ENCODE measurements at regions not wholly inside any gene's neighbourhood (a gene's known extent, or its start where the extent isn't known, plus 50 kb on each side); places are given as distances from the start of the nearest gene placed in this dataset.

DNA sequence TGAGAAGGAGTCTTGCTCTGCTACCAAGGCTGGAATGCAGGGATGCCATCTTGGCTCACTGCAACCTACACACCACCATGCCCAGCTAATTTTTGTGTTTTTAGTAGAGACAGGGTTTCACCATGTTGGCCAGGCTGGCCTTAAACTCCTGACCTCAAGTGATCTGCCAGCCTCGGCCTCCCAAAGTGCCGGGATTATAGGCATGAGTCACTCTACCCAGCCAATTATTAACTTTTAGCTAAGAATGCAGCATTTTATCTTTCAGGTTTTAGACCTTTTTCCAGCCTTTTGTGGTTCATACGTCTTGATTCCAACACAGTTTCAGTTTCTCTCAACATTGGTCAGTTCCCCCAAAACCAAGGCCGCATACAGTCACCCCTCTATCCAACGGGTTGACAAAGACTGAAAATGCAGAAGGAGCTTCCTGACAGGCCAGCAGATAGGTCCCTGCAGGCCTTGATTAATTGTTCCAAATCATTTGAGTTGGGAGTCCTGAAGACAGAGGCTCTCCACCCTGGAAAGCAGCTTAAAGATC lies 262.2 kb upstream of the KLHL29 start:
- in situ Hi-C loops (cut with MboI; ENCODE audit: low sequenced_read_pairs) = no loop called here

DNA sequence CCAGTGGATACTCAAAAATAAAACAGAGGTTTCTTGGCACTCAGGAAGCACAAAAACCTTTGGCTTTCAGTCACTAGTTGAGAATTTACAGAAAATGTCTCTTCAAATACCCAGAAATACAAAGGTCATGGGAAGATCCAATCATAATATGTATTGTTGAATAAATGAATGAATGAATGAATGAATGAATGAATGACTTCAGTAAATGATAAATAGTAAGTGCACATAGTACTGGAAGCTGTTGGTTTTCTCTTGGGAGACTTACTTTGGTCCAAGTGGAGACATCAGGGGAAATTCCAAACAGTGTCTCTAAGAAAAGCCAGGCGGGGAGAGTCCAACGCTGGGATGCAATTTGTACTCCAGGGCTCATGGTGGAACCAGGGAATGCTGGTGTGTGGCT lies 261.3 kb upstream of the KLHL29 start:
- in situ Hi-C loops (cut with MboI; ENCODE audit: low sequenced_read_pairs) = no loop called here

DNA sequence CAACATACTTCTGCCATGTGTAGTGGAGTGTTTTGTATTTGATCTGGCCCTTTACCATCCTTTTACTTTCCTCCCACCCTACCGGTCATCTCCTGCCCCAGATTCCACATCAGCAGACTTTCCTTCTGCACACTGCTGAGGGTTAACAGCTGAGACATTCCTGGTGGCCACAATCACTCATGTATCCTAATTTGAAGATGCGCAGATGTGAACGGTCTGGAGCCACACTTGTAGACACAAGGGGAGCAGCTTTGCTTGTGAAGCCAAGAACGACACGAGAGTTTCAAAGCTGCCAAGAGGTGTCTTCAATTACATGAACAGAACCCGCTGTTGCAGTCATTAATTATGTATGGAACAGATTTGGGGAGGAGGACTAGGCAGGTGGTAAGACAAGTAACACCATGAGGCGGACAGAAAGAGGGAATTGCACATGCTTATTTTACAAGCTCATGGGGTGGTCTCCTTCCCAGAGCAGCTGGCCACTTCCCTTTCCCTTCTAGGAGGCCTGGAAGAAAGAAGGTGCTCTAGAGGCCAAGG lies 260.7 kb upstream of the KLHL29 start:
- in situ Hi-C loops (cut with MboI; ENCODE audit: low sequenced_read_pairs) = no loop called here

DNA sequence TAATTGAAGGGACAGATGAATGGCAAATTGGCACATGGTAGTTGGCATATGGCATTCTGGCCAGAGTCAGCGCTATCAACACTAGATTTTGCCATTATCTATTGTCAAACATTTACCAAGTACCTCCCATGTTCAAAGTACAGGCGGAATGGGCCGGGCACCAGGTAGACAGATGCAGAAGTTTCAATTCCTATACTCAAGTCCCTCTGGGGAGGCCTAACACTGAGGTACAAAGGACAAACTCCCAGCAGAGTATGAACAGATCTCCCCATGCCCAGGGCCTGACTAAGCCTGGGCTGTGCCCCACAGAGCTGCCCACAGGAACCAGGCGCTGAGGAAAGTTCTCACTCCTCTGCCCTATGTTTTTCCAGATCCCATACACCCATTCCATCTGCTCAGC lies 257.5 kb upstream of the KLHL29 start:
- in situ Hi-C loops (cut with MboI; ENCODE audit: low sequenced_read_pairs) = no loop called here

DNA sequence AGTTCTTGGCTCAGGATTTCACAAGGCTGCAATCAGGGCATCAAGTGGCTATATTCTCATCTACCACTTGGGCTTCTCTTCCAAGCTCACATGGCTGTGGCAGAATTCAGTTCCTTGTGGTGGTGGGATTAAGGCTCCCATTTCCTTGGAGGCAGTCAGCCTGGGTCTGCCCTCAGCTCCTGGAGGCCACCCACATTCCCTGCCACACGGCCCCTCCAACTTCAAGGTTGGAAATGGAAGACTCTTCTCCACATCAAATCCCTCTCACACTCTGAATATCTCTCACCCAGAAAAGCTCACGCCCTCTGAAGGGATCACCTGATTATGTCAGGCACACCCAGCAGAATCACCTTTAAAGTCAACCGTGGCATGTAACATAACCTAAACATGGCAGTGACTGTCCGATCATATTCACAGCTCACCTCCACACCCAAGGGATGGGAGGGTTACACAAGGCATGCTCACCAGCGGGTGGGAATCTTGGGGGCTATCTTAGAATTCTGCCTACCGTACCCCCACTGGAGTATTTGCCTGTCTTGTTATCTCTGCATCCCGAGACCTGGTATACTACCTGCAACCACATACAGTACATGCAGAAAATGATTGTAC lies 256.2 kb upstream of the KLHL29 start:
- in situ Hi-C loops (cut with MboI; ENCODE audit: low sequenced_read_pairs) = no loop called here

DNA sequence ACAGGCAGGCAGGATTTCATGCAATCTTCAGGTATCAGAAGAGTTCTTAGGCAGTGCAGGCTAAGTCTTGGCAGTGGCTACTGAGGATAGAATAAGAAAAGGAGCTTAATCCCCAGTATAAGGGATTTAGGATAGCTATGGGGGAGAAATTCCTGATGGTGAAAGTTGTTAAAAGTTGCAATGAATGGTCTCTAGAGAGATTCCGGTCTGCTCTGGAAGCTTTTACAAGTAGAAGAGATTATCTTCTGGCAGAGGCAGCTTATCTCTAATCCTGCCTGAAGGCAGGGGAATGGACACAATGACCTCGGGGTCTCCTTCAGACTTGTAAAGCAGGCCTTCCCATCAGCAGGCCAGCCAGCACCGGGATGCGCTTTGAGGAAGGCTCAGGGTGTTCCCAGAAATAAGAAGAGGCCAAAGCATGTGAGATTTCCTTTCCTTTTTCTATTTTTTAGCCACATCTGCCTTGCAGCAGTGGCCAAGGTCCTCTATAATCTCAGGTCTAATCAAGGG lies 253.9 kb upstream of the KLHL29 start:
- in situ Hi-C loops (cut with MboI; ENCODE audit: low sequenced_read_pairs) = no loop called here

DNA sequence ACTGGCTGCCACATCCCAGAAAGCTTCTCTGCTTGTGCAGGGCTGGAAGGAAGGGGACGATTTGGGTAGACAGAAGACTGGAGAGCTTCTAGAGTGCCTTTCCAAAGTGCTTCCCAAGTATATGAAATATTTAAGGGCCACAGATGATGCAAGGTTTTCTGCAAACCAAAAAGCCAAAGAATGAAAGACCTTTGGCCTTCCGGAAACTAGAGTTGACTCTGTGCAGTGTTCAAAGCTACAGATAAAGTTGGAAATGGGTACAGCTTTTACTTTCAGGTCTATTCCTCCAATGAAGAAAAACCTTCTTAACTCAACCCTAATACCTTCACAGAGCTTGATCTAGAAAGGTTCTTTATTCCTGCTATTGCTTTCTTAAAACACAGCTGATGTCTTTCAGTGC lies 253.0 kb upstream of the KLHL29 start:
- in situ Hi-C loops (cut with MboI; ENCODE audit: low sequenced_read_pairs) = no loop called here

DNA sequence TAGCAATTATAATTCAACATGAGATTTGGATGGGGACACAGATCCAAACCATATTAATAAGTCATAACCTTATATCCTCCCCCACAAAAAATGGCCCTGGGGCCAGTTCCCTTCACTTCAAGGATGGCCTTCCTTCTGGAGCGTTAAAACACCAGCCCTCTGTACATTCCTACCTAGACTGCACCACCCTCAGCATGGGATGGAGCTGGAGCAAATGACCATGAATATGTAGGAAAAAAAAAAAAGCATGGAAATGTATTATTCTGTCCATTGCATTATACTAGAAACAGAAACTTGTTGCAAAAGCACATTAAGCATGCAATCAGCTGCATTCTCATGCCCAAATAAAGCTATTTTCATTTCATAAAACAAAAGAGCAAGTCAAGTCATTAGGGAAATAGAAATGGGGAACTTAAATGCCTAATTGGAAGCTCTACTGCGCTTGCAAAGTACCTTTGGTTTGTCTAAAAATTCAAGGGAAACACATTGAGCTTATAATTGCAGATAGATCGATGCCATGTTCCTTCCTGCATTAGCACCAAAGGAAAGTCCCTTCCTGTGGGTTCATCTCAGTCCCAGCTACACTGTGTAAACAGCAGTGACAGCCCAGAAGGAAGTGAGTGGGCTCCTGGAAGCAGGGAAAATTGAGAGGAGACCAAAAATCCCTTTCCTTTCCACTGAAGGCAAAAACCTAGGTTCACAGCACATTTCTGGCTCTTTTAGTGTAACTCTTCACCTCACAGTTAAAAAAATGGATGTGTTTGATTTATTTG lies 252.0 kb upstream of the KLHL29 start:
- in situ Hi-C loops (cut with MboI; ENCODE audit: low sequenced_read_pairs) = no loop called here

DNA sequence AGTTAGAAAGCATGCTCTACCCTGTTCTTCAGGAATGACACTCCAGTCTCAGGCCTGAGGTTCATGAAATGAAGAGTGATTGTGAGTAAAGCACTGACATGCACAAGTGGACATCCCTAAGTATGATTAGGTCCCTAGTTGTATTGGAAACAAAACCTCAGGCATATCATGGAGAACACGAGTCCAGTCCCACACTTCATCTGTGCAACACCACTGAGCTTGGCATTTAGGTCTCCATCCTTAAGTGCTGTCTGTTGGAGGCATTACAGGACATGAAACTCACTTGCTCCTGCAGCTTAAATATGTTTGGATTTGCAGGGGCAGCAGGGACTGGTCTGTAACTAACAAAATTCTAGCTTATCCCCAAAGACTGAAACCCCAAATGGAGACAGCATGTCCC lies 250.3 kb upstream of the KLHL29 start:
- in situ Hi-C loops (cut with MboI; ENCODE audit: low sequenced_read_pairs) = no loop called here

DNA sequence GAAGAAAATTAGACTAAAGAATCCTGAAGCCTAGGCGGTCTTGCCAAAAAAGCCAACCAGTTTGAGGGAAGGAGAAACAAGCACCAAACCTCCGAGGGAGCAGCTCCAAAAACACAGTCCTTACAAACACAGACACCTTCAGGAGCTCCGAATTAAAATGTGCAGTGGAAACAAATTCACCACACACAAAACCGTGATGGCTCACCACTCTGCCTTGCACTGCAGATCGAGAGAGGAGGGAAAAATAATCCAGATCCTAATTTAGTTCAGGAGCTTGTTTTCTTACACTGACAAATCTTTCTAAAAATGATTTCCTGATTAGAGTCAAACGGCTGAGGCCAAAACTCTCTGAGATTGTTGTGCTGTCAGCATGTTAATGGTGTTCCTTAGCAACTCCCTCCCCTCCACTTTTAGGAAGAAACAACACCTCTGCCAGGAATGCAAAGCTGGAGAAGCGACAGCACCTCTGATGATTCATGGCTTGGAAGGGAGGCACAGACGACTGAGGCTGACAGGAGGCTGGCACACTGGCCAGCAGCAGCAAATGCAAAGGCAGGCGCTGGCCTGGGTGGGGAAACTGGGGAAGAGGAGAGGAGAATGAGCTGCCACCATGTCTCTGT lies 249.4 kb upstream of the KLHL29 start:
- in situ Hi-C loops (cut with MboI; ENCODE audit: low sequenced_read_pairs) = no loop called here

DNA sequence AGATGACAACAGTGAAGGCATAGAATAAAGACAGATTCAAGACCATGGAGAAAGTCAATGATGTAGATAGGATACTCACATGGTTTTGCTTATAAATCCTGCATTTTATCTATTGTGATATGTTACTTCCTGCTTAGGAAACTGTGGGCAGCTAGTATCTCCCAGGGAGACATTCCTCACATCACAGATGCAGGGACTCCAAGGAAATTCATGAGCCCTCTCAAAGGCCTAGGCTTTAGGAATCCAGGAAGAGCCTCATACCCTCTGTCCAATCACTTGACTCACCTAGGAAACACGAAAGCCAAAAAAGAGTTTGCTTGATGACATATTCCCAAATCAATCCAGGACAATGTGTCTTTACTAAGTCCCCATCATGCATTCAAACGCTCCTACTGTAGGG lies 247.8 kb upstream of the KLHL29 start:
- in situ Hi-C loops (cut with MboI; ENCODE audit: low sequenced_read_pairs) = no loop called here

DNA sequence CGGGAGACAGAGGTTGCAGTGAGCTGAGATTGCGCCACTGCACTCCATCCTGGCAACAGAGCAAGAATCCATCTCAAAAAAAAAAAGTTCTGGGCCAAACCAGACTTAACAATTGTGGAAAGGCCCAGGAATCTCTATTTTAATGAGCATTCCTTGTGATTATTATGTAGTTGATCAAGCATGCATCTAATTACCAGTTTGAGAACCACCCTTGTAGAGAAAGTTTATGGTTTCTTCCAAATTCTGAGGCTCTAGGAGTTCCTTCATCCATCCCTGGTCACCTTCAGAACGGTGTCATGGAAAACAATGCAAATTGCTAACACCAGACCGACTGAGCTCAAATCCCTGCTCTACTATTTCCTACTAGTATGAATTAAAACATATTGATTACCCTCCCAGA lies 246.3 kb upstream of the KLHL29 start:
- in situ Hi-C loops (cut with MboI; ENCODE audit: low sequenced_read_pairs) = no loop called here

DNA sequence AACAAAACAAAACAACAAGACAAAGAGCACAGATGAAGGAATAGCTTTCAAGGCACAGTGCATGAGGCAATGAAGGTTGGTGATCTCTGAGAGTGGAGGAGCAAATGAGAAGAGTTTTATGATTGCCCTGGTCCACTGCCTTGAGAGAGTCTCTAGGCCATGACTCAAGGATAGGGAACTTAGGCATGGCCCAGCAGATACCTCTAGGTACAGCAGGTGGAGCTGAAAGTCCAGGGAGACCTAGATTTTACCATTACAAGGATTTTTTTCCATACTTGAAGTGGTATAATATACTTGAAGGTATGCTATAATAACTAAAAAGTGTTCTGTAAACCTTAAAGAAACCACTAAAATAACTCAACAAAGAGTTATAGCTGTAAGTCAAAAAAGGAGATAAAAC lies 239.5 kb upstream of the KLHL29 start:
- in situ Hi-C loops (cut with MboI; ENCODE audit: low sequenced_read_pairs) = no loop called here

DNA sequence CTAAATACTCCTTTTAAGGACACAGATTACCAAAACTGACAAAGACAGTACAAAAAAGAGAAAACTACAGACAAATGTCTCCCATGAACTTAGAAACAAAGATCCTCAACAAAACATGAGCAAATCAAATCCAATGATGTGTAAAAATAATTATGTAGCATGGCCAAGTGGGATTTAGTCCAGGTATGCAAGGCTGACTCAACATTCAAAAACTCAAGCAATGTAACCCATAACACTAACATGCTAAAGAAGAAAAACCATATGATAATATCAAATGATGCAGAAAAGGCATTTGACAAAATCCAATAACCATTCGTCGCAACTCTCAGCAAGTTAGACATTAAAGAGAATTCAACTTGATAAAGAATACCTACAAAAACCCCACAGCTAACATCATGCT lies 239.0 kb upstream of the KLHL29 start:
- in situ Hi-C loops (cut with MboI; ENCODE audit: low sequenced_read_pairs) = no loop called here

DNA sequence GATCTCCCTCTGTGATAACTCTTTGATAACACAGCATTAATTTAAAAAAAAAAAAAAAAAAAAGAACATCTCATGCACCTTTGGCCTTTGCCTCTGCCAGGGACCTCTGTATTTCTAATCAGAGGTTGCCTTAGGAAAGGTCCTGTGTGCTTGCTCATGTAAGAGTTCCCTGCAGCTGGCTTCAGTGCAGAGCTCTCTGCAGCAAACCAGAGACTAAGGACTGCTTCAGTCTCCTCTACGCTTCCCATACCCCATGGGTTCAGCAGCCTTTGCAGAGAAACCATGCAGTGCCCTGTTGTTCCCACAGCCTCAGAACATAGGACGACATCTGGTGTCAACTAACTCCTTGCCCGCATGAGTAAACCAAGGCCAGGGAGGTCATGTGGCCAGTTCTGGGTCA lies 236.6 kb upstream of the KLHL29 start:
- in situ Hi-C loops (cut with MboI; ENCODE audit: low sequenced_read_pairs) = no loop called here

DNA sequence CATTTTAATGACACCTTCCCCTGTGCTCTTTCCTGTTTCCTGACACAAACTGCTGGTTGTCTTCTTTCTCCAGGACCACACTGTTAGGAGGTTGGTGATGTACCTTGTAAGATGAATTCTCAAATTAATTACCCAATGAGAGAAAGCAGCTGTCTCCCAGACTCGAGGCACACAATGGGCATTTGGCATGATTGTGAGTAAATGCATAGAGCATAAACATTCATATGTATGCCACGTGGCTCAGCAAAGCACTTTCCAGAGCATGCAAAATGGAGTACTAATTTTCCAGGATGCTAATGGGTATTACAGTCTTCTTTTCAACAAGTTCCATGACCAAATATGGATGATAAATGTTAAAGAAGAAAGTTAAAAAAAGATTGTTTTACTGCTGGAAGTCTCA lies 235.2 kb upstream of the KLHL29 start:
- in situ Hi-C loops (cut with MboI; ENCODE audit: low sequenced_read_pairs) = no loop called here

DNA sequence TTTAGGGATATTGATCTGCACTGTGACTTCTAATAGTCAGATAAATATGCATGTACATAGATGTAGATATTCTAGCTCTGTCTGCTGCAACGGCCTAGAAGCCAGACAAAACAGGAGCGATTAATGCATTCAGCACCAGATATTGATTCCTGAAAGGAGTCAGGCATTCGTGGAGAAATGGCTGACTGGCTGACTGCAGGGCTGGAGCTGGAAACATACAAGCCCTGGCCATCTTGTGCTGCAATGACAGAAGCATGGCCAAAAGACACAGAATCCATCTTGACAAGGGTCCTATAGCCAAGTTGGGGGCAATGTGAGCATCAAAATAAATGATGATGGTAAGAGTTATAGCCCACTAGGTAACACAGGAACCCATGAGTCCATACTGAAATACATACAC lies 231.5 kb upstream of the KLHL29 start:
- in situ Hi-C loops (cut with MboI; ENCODE audit: low sequenced_read_pairs) = no loop called here

DNA sequence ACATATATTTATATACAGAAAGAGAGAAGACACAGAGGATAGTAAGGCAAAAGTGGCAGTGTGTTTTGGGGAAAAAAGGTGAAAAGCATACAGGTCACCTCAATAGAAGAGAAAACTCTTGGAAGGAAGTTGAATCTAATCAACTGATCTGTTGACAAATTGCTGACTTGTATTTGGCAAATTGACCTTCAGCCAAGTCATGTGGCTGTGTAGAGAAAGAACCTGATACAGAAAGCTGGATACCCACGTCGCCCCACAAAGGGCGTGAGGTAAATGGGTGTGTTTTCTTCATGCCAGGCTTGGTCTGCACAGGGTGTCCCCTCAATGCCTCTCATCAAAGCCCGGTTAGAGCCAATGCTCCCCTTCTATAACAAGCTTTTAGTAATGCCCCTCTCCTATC lies 230.0 kb upstream of the KLHL29 start:
- in situ Hi-C loops (cut with MboI; ENCODE audit: low sequenced_read_pairs) = no loop called here

DNA sequence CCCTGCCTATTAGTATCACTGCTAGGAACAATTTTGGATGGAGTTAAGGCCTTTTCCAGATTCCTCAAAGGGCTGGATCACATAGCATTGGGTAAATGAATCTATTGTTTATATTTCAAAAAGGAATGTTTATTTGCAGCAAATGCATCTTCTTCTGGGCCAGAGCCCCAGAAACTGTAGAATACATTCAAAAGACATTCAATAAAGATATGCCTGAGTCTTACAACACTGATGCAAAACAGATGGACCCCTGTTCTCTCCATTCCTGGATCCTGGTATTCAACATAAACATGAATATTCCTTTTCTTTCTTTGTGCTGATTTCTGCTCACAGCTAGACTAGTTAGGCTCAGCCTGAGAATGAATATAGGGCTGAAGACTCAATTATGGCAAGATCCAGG lies 227.2 kb upstream of the KLHL29 start:
- in situ Hi-C loops (cut with MboI; ENCODE audit: low sequenced_read_pairs) = no loop called here

DNA sequence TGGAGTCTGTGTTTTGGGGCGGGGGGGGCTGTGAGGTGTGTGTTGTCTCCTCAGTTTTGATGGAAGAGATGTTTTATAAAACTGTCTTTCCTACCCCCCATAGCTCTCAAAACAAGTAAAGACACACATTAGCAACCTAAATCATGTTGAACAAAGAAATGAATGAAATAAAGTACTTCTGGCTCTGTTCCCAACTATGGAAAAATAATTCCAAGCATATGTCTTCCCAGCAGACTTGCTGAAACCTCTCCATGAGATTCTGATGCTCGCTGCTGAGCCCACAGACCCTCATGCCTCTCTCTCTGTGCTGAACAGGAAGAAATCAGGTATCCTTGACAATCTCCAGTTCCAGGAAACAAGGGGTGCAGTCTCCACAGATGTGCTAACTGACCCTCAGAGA lies 226.7 kb upstream of the KLHL29 start:
- in situ Hi-C loops (cut with MboI; ENCODE audit: low sequenced_read_pairs) = no loop called here

DNA sequence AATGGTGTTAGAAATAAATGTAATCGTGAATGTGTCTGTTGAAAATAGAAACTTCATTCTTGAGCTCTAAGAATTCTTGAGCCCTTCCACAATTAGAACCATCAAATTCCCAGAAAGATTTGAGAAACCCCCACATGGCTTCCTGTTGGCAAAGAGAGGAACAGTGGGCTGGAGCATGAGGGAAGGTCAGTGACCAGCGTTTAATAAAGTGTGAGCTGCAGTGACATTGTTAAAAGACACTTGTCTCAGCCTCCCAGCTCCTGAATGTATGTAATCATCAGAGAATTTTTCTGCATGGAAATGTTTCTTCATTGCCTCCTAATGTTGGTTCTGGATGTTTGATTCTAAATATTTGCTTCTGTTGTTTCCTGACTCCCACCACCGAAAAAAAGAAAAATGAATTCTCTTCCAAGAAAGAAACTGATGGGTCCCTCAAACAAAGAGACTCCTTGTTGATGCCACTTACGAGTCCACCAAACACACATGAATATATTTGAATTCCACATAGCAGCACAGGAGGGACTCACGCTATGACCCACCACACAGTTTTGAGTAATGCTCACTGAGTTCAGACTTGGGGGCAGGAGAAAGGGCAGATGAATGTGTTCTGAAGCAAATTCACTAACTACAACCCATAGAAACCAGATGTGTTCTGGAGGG lies 225.1 kb upstream of the KLHL29 start:
- in situ Hi-C loops (cut with MboI; ENCODE audit: low sequenced_read_pairs) = no loop called here

All from HL-60/S4 treated with phorbol 12-myristate 13-acetate at 8.2 ng/mL for 4 days and 3 days (cell line).